A673 (cell line): ENCODE measurements at regions not wholly inside any gene's neighbourhood (a gene's known extent, or its start where the extent isn't known, plus 50 kb on each side); places are given as distances from the start of the nearest gene placed in this dataset.
A peak's percentile ranks its signal among the peaks of the same experiment; 100 is the strongest.
"Not testable (repeated sequence)": the region's sequence is repeated elsewhere in the genome, so short reads cannot be mapped to it uniquely, and the experiment has no call there.

Experiments used
- BruUV-seq: library from RNA; stranded (reverse); fragments of 400-500 nt; replicated peaks from 2 replicates; lab custom pipeline; 2021; lab: Mats Ljungman, UMichigan
- CTCF ChIA-PET: fragments of 300-600 bp; sonication (Branson Sonifier 250); formaldehyde crosslinking; loops from one replicate; lab custom pipeline; 2022; ENCODE audit warnings: antibody characterized with exemption; lab: Charles Lee
- POLR2A ChIA-PET: fragments of 300-600 bp; sonication (Branson Sonifier 250); formaldehyde crosslinking; loops from one replicate; lab custom pipeline; 2022; ENCODE audit warnings: antibody characterized with exemption; ENCODE audit not compliant: low non-redundant PET; lab: Charles Lee
- DNase-seq: peaks from one replicate; pipeline ENCODE4 v3.0.0-alpha.2; 2015; ENCODE audit warnings: low spot score
- H3K27ac ChIP-seq: fragments of 200-600 bp; sonication (generic); 2 replicates; pipeline ENCODE4 v1.5.1; 2016; ENCODE audit warnings: mixed run types, low read depth, mild to moderate bottlenecking, mixed read lengths, antibody characterized with exemption, low read length; ENCODE audit not compliant: poor library complexity, severe bottlenecking
- H3K27me3 ChIP-seq: fragments of 200-600 bp; sonication (generic); replicated peaks from 2 replicates; pipeline ENCODE4 v1.6.1; 2017; ENCODE audit warnings: mixed run types, low read depth, mild to moderate bottlenecking, mixed read lengths, antibody characterized with exemption, low read length; ENCODE audit not compliant: insufficient read depth, poor library complexity
- H3K36me3 ChIP-seq: fragments of 200-600 bp; sonication (generic); 2 replicates; pipeline ENCODE4 v1.6.1; 2016; ENCODE audit warnings: mixed run types, mild to moderate bottlenecking, mixed read lengths, antibody characterized with exemption, low read length; ENCODE audit not compliant: insufficient read depth, poor library complexity, severe bottlenecking
- H3K4me1 ChIP-seq: fragments of 200-600 bp; sonication (generic); 2 replicates; pipeline ENCODE4 v1.6.1; 2017; ENCODE audit warnings: mixed run types, mild to moderate bottlenecking, mixed read lengths, antibody characterized with exemption, low read length; ENCODE audit not compliant: insufficient read depth, poor library complexity, severe bottlenecking
- H3K4me3 ChIP-seq: fragments of 200-600 bp; sonication (generic); 2 replicates; pipeline ENCODE4 v1.5.1; 2016; ENCODE audit warnings: low read depth, mixed run types, mild to moderate bottlenecking, mixed read lengths, low read length; ENCODE audit not compliant: poor library complexity, severe bottlenecking
- H3K9me3 ChIP-seq: fragments of 200-600 bp; sonication (generic); 2 replicates; pipeline ENCODE4 v1.6.1; 2016; ENCODE audit warnings: mixed run types, low read depth, mild to moderate bottlenecking, mixed read lengths, antibody characterized with exemption, low read length; ENCODE audit not compliant: poor library complexity, severe bottlenecking
- EZH2 ChIP-seq: fragments of 200-600 bp; sonication (generic); IDR thresholded peaks from 2 replicates; pipeline ENCODE4 v1.6.1; 2017; ENCODE audit warnings: borderline replicate concordance, low read depth, mild to moderate bottlenecking, mixed read lengths, antibody characterized with exemption, low read length; ENCODE audit not compliant: poor library complexity, severe bottlenecking
- intact Hi-C: fragments of 100-400 bp; cut with micrococcal nuclease; formaldehyde crosslinking; loops from one replicate; pipeline ENCODE4 v1.10.0; 2022; ENCODE audit not compliant: unreplicated experiment
- TF ChIP-seq, protein P1 (sequence below): fragments of 300-800, 200-600 bp; sonication (generic); conservative IDR thresholded peaks from 2 replicates; pipeline ENCODE4 v1.5.1; 2017; ENCODE audit warnings: low read depth, mild to moderate bottlenecking, antibody characterized with exemption, low read length, moderate library complexity, mixed read lengths

- TF ChIP-seq, protein P1, sequence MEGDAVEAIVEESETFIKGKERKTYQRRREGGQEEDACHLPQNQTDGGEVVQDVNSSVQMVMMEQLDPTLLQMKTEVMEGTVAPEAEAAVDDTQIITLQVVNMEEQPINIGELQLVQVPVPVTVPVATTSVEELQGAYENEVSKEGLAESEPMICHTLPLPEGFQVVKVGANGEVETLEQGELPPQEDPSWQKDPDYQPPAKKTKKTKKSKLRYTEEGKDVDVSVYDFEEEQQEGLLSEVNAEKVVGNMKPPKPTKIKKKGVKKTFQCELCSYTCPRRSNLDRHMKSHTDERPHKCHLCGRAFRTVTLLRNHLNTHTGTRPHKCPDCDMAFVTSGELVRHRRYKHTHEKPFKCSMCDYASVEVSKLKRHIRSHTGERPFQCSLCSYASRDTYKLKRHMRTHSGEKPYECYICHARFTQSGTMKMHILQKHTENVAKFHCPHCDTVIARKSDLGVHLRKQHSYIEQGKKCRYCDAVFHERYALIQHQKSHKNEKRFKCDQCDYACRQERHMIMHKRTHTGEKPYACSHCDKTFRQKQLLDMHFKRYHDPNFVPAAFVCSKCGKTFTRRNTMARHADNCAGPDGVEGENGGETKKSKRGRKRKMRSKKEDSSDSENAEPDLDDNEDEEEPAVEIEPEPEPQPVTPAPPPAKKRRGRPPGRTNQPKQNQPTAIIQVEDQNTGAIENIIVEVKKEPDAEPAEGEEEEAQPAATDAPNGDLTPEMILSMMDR: no peak
- H3K36me3 ChIP-seq: no peaks in the 10 kb centered on the region
- DNase-seq: no peak
- H3K27me3 ChIP-seq: no peaks in the 10 kb centered on the region
- CTCF ChIA-PET: no interaction called here
- intact Hi-C loops: no loop called here
- no TSS peak for BruUV-seq
- H3K4me3 ChIP-seq: no peak overlapping the region
- POLR2A ChIA-PET: no interaction called here
- H3K4me1 ChIP-seq: no peaks in the 10 kb centered on the region
- no peaks in the 10 kb centered on the region for H3K9me3 ChIP-seq
- H3K27ac ChIP-seq: no peak overlapping the region
Observed at GRCh38 chr12:105681341-105681740, 350.9 kb downstream of the C12orf75 start.

DNA sequence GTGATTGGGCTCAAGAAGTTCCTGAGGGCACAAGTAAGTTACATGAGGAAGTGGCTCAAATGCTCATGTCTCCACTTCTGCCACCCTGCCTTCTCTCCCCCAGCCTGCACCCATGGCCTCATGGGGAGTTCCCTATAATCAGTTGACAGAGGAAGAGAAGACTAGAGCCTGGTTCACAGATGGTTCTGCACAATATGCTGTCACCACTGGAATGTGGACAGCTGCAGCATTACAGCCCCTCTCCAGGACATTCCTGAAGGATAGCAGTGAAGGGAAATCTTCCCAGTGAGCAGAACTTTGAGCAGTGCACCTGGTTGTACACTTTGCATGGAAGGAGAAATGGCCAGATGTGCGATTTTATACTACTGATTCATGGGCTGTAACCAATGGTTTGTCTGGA lies 352.3 kb downstream of the C12orf75 start:
- DNase-seq, H3K9me3 ChIP-seq, H3K4me1 ChIP-seq, POLR2A ChIA-PET, H3K27me3 ChIP-seq, BruUV-seq, H3K27ac ChIP-seq, H3K36me3 ChIP-seq, intact Hi-C loops, CTCF ChIA-PET, H3K4me3 ChIP-seq: not testable (repeated sequence)

GRCh38 chr12:105683836-105684235 lies 353.3 kb downstream of the C12orf75 start:
- H3K9me3 ChIP-seq, H3K27ac ChIP-seq, DNase-seq, intact Hi-C loops, POLR2A ChIA-PET, H3K27me3 ChIP-seq, H3K36me3 ChIP-seq, H3K4me1 ChIP-seq, BruUV-seq, H3K4me3 ChIP-seq, CTCF ChIA-PET: not testable (repeated sequence)

- ChIA-PET CTCF (no interaction called here), POLR2A (no interaction called here)
- H3K27me3 ChIP-seq: no peaks in the 10 kb centered on the region
- no peaks in the 10 kb centered on the region for H3K9me3 ChIP-seq
- intact Hi-C loops: no loop called here
- BruUV-seq: no TSS peak
- H3K4me3 ChIP-seq: no peak overlapping the region
- peak; percentile 41 for DNase-seq
- no peaks in the 10 kb centered on the region for H3K36me3 ChIP-seq
- no peaks in the 10 kb centered on the region for H3K4me1 ChIP-seq
- no peak overlapping the region for H3K27ac ChIP-seq
- TF ChIP-seq, protein P1: no peak
- no peak for TF ChIP-seq EZH2
Observed at GRCh38 chr12:105698075-105698474, 367.6 kb downstream of the C12orf75 start.
